B cell (primary cell): ENCODE measurements at regions not wholly inside any gene's neighbourhood (a gene's known extent, or its start where the extent isn't known, plus 50 kb on each side); places are given as distances from the start of the nearest gene placed in this dataset.

Experiments
- ATAC-seq: fragments of 200-7000 bp; cut with Tn5 transposase; one replicate; pipeline ENCODE4 v1.10.0; 2021; ENCODE audit warnings: low read depth, mild to moderate bottlenecking, moderate number of reproducible peaks, moderate library complexity
- CTCF ChIA-PET: fragments of 350-600 bp; sonication (Branson Sonifier 250); formaldehyde crosslinking; loops from one replicate; lab custom pipeline; 2021; ENCODE audit warnings: antibody characterized with exemption, inconsistent platforms; lab: Charles Lee
- POLR2A ChIA-PET: fragments of 350-600 bp; sonication (Branson Sonifier 250); formaldehyde crosslinking; loops from one replicate; lab custom pipeline; 2021; ENCODE audit warnings: antibody characterized with exemption; lab: Charles Lee
- DNase-seq: peaks from one replicate; pipeline ENCODE4 v3.0.0; 2013
- H2AFZ ChIP-seq: 2 replicates; pipeline ENCODE4 v1.6.1; 2012; ENCODE audit warnings: mild to moderate bottlenecking, low read depth, low read length; ENCODE audit not compliant: insufficient read depth, poor library complexity, severe bottlenecking
- H3K27ac ChIP-seq, 2 donors: 1 replicate in 1 of 2; 2 replicates in 1 of 2; pipeline ENCODE4 v1.5.1; 2012 to 2013; ENCODE audit warnings: low read length in 2 of 2, mild to moderate bottlenecking in 2 of 2, moderate library complexity in 1 of 2
- H3K27me3 ChIP-seq, 4 experiments: fragments of 200-600 bp in 1 of 4; sonication (generic) in 1 of 4; replicated peaks in 1 of 4; 1 replicate in 2 of 4; 2 replicates in 2 of 4; pipeline versions ENCODE4 v1.6.1 to v1.7.0; 2013 to 2016; ENCODE audit warnings: low read length in 3 of 4, mild to moderate bottlenecking in 2 of 4, mixed read lengths in 1 of 4, moderate library complexity in 1 of 4; ENCODE audit not compliant: insufficient read depth in 4 of 4, control insufficient read depth in 3 of 4; ENCODE audit errors: control extremely low read depth in 1 of 4
- H3K36me3 ChIP-seq, 2 experiments: replicated peaks in 1 of 2; 1 replicate in 1 of 2; 2 replicates in 1 of 2; pipeline versions ENCODE4 v1.6.1 to v1.7.1; 2013; ENCODE audit warnings: low read length in 1 of 2; ENCODE audit not compliant: insufficient read depth in 2 of 2, control insufficient read depth in 1 of 2; ENCODE audit errors: control extremely low read depth in 1 of 2, extremely low read depth in 1 of 2
- H3K4me1 ChIP-seq, 2 donors: fragments of 200-600 bp in 1 of 2; sonication (generic) in 1 of 2; 1 replicate in 1 of 2; 2 replicates in 1 of 2; pipeline versions ENCODE4 v1.5.1 to v1.6.1; 2013 to 2017; ENCODE audit warnings: low read length in 2 of 2; ENCODE audit not compliant: control insufficient read depth in 2 of 2, insufficient read depth in 2 of 2
- H3K4me2 ChIP-seq: replicated peaks from 2 replicates; pipeline ENCODE3; 2012; ENCODE audit warnings: mild to moderate bottlenecking, low read depth, low read length; ENCODE audit not compliant: poor library complexity, severe bottlenecking
- H3K4me3 ChIP-seq, 5 experiments: fragments of 200-600 bp in 1 of 5; sonication (generic) in 1 of 5; 1 replicate in 3 of 5; 2 replicates in 2 of 5; pipeline versions ENCODE4 v1.5.1 to v1.7.0; 2011 to 2016; ENCODE audit warnings: low read length in 4 of 5, mild to moderate bottlenecking in 4 of 5, low read depth in 2 of 5, control low read depth in 1 of 5, moderate library complexity in 1 of 5; ENCODE audit not compliant: insufficient read depth in 1 of 5; ENCODE audit errors: control extremely low read depth in 1 of 5, extremely low read depth in 1 of 5
- H3K79me2 ChIP-seq: fragments of 200-600 bp; sonication (generic); one replicate; pipeline ENCODE4 v1.6.0; 2016; ENCODE audit warnings: low read length; ENCODE audit not compliant: control insufficient read depth, insufficient read depth
- H3K9ac ChIP-seq: fragments of 200-600 bp; sonication (generic); 2 replicates; pipeline ENCODE4 v1.6.1; 2017; ENCODE audit warnings: mild to moderate bottlenecking, low read length, moderate library complexity
- H3K9me3 ChIP-seq, 3 donors: one replicate each; pipeline versions ENCODE4 v1.6.1 to v1.7.1; 2013; ENCODE audit warnings: low read length in 2 of 3; ENCODE audit not compliant: control insufficient read depth in 2 of 3, insufficient read depth in 1 of 3; ENCODE audit errors: control extremely low read depth in 1 of 3
- H4K20me1 ChIP-seq: 2 replicates; pipeline ENCODE4 v1.6.0; 2012; ENCODE audit warnings: mild to moderate bottlenecking, low read length; ENCODE audit not compliant: insufficient read depth, control insufficient read depth, poor library complexity, severe bottlenecking
- H3K27ac Mint-ChIP-seq: one replicate; pipeline ENCODE4 v1.8.0; 2021; ENCODE audit warnings: mixed read lengths
- H3K27me3 Mint-ChIP-seq: one replicate; pipeline ENCODE4 v1.8.0; 2021; ENCODE audit warnings: mixed read lengths
- H3K4me1 Mint-ChIP-seq: one replicate; pipeline ENCODE4 v1.8.0; 2021; ENCODE audit warnings: mixed read lengths
- H3K4me3 Mint-ChIP-seq: one replicate; pipeline ENCODE4 v1.8.0; 2021; ENCODE audit warnings: mixed read lengths
- H3K9me3 Mint-ChIP-seq: one replicate; pipeline ENCODE4 v1.8.0; 2022; ENCODE audit warnings: mixed read lengths; ENCODE audit not compliant: insufficient read depth
- CTCF ChIP-seq: fragments of 200-600 bp; IDR thresholded peaks from one replicate; pipeline ENCODE4 v1.8.0; 2022; ENCODE audit warnings: antibody characterized with exemption, mild to moderate bottlenecking
- EZH2 ChIP-seq: IDR thresholded peaks from 2 replicates; pipeline ENCODE4 v1.6.1; 2012; ENCODE audit warnings: borderline replicate concordance, low read depth, mild to moderate bottlenecking, moderate library complexity, low read length; ENCODE audit not compliant: insufficient read depth, poor library complexity, severe bottlenecking
- WGBS: methylation state at CpG from one replicate; pipeline ENCODE4 v1.1.5; 2013; ENCODE audit warnings: missing lambda C conversion rate; ENCODE audit not compliant: insufficient coverage; 5-methylcytosine and 5-hydroxymethylcytosine counted together
- intact Hi-C: fragments of 100-400 bp; cut with micrococcal nuclease; formaldehyde crosslinking; loops from one replicate; pipeline ENCODE4 v1.10.0; 2022

GRCh38 chr17:49911719-49912118 is 57.3 kb upstream of the DLX4 start:
- Histone ChIP-seq H3K79me2 (no peaks in the 10 kb centered on the region), H3K36me3 (no peaks in the 10 kb centered on the region), H3K27ac (no peak overlapping the region), H3K27me3 (peaks cover 0 to 65% (median 16%) of the 10 kb centered on the region in 4 experiments), H3K4me1 (peaks cover 0 to 6% of the 10 kb centered on the region in 2 donors), H3K4me2 (no peak overlapping the region), H4K20me1 (no peaks in the 10 kb centered on the region), H3K9ac (no peak overlapping the region), H3K9me3 (peaks cover 0 to 3% (median 0%) of the 10 kb centered on the region in 3 donors), H2AFZ (no peak overlapping the region), H3K4me3 (no peak overlapping the region)
- ChIA-PET POLR2A (interaction anchor here (0.5 kb wide), 1 partner anchor 795 kb away, joined by 5 read pairs; no protein-coding TSS in a partner anchor), CTCF (interaction anchor here (1.0 kb wide), 1 partner anchor 85 kb away, joined by 3 read pairs; no protein-coding TSS in a partner anchor)
- DNase-seq (no peak), ATAC-seq (no peak)
- Mint-ChIP-seq H3K9me3 (no peaks in the 10 kb centered on the region), H3K27me3 (peaks cover 75% of the 10 kb centered on the region), H3K4me1 (peaks cover 2% of the 10 kb centered on the region), H3K4me3 (no peak overlapping the region), H3K27ac (no peak overlapping the region)
- no CpG with 5 or more reads among the region's 3 CpGs for WGBS
- intact Hi-C loops: no loop called here
- no peak for TF ChIP-seq CTCF
- no peak for TF ChIP-seq EZH2

DNA sequence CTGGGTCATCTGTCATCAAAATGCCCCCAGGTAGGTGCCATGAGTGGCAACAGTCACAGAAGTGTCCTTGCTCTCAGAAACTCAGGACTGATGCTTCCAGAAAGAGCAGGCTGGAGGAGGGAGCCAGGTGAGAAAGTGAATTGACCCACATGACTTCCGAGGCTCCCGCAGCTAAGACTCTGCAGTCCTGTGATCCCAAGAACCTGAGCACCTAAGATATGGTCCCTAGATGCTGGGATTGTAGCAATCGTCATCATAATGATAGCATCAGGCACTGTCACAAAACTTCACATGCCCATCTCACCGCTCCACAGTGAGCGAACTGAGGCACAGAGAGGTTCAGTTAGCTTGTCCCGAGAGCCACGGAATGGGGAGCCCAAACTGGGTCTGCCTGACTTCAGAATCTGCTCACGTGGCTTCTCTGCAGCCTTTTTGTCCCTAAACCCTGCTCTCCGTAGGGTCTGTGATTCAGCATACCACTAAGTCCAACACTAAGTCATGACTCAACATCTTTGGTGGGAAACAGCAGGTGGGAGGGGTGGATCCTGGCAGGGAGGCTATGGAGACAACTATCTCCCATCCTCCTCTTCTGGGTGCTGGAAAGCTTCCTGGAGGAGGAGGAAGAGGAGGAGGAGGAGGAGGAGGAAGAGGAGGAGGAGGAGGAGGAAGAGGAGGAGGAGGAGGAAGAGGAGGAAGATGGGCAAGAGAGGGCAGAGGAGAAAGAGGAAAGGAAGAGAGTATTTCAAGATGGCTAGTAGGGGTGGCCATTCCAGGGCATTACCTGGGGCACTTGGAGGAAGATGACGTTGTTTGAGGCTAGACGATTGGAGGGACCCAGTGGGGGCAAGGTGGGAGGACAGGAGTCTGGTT is 55.5 kb upstream of the DLX4 start:
- peaks cover 0 to 6% of the 10 kb centered on the region in 2 donors for H3K4me1 ChIP-seq
- no peak overlapping the region for H3K4me2 ChIP-seq
- ATAC-seq (no peak), DNase-seq (no peak)
- no peaks in the 10 kb centered on the region for H4K20me1 ChIP-seq
- POLR2A ChIA-PET: no interaction called here
- Mint-ChIP-seq H3K4me1 (peaks cover 2% of the 10 kb centered on the region), H3K9me3 (no peaks in the 10 kb centered on the region), H3K27me3 (peaks cover 72% of the 10 kb centered on the region), H3K27ac (no peak overlapping the region), H3K4me3 (no peak overlapping the region)
- H2AFZ ChIP-seq: no peak overlapping the region
- peaks cover 0 to 54% (median 12%) of the 10 kb centered on the region in 4 experiments for H3K27me3 ChIP-seq
- no peak for TF ChIP-seq CTCF
- no peak for TF ChIP-seq EZH2
- intact Hi-C loops: no loop called here
- H3K9me3 ChIP-seq: peaks cover 0 to 2% (median 0%) of the 10 kb centered on the region in 3 donors
- CTCF ChIA-PET: interaction anchor here (1.3 kb wide), 1 partner anchor 85 kb away, joined by 3 read pairs; no protein-coding TSS in a partner anchor
- no peaks in the 10 kb centered on the region for H3K36me3 ChIP-seq
- 86% methylated on average over 9 of the region's 11 CpGs for WGBS
- no peak overlapping the region for H3K9ac ChIP-seq
- no peaks in the 10 kb centered on the region for H3K79me2 ChIP-seq
- no peak overlapping the region for H3K4me3 ChIP-seq
- no peak overlapping the region for H3K27ac ChIP-seq
